HG02642 (cell line): ENCODE measurements at regions not wholly inside any gene's neighbourhood (a gene's known extent, or its start where the extent isn't known, plus 50 kb on each side); places are given as distances from the start of the nearest gene placed in this dataset.
"Not testable (repeated sequence)": the region's sequence is repeated elsewhere in the genome, so short reads cannot be mapped to it uniquely, and the experiment has no call there.

Source experiments
- ATAC-seq: cut with Tn5 transposase; IDR thresholded peaks from one replicate; pipeline ENCODE4 v1.9.1; 2021; ENCODE audit warnings: mild to moderate bottlenecking; ENCODE audit not compliant: unreplicated experiment, poor library complexity

DNA sequence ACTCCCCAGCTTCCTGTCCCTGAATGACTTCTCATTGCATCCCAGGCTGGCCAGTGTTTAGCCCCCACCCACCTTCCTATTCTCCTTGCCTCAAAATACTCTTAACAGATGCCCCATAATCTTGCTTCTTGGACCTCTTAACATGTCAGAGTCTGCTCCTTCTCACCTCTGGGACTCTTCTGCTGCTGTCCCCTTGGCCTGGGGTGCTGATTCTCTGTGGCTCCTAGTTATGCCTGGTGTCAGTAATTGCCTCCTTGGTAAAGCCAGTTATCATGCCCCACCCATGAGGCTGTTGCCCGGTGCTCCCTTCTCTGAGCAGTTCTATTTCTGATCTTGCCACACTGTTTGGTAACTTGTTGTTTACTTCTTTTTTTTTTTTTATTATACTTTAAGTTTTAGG lies 256.8 kb downstream of the STIM2 start:
- ATAC-seq, result no peak

DNA sequence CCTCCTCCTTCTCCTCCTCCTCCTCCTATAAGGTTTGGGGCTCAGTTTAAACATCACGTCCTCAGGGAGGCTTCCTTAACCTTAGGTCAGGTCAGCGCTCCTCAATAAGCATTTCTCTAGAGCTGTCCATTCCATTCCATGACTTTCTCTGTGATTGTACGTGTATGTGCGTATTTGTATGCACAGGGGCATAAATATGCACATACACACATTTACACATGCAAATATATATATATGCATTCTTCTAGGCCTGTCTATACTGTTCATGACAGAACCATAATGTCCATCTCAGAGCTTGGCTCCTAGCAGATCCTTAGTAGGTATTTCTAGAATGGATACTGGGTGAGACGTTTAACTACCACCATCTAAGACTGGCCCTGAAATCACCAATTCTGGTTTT lies 258.6 kb downstream of the STIM2 start:
- ATAC-seq, result no peak

DNA sequence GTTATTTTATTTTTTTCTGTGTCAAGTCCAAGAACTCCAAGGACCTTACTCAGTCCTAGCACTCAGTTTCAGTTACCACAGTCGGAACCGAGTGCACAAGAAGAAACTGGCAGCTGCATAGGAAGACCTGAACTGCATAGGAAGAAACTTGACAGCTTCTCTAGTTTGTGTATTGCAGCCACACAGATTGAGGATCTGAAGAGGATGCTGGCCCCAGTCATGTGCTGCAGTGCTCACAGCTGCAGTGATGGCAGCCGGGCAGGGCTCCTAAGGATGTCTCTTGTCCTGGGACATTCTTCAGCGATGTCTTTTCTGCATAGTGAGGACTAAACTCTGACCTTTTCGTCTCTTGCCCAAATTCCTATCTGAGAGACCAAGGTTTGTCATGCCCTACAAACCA lies 261.2 kb downstream of the STIM2 start:
- ATAC-seq, result no peak

DNA sequence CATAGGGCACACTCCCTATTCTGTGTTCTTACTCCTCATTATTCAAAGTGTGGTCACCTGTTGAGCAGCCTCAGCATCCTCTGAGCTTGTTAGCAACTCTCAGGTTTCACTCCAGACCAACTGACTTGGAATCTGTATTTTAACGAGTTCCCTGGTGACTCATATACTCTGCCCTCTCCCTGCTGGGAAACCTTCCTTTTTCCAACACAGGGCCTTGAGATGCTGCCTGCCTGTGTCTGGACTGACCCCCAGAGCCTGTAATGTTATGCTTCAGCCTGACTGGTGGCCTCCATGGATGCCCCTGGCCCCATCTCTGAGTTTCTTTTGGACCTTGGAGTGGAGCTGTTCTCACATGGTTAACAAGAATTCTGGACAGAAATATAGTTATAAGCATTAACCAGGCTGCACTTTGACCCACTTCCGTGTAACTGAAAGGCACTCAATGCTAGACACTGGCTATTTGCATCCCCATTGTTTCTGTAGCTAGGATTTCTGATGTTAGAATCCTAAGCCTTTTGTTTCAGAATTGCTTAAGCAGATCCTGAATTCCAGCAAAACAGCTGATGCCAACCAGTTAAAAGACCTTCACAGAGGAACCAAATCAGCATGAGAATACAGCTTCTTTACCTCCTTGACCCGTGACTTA lies 262.6 kb downstream of the STIM2 start:
- no peak for ATAC-seq

DNA sequence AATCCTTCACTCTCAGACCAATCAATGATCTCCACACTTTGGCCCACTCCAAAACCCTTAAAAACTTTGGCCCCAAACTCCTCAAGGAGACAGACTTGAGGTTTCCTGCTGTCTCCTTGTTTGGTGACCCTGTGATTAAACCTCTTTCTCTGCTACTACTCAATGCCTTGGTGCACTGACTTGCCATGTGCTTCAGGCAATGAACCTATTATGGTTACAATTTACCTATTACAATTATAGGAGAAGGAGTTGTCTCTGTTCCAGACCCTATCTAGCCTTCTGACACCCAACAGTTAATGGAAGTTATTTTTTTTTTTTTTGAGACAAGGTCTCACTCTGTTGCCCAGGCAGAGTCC lies 263.1 kb downstream of the STIM2 start:
- no peak for ATAC-seq

DNA sequence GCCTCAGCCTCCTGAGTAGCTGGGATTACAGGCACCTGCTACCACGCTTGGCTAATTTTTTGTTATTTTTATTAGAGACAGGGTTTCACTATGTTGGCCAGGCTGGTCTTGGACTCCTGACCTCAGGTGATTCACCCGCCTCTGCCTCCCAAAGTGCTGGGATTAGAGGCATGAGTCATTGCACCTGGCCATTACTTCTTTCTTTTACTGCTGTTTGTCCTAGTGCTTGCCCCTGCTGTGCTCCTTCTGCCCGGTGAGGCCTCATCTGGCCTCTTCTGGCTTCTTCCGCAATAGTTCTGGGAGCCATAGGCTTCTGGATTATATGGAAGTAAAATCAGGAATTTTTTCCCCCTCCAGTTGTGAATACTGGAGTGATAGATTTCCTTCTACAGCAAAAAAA lies 266.3 kb downstream of the STIM2 start:
- not testable (repeated sequence) for ATAC-seq

DNA sequence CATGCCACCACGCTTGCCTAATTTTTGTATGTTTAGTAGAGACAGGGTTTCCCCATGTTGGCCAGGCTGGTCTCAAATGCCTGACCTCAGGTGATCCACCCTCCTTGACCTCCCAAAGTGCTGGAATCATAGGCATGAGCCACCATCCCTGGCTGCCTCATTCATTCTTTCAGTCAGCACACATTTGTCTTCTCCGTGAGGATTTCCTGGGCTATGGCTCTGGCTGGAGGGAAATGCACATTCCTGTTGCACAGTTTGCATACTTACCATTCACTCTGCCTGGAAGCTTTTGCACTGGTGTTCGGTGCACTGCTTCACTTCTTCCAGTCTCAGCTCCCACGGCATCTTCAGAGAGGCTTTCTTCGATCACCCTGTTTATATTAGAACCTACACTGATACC lies 267.8 kb downstream of the STIM2 start:
- no peak for ATAC-seq

GRCh38 chr4:27129871-27130366 lies 269.3 kb downstream of the STIM2 start:
- no peak for ATAC-seq

DNA sequence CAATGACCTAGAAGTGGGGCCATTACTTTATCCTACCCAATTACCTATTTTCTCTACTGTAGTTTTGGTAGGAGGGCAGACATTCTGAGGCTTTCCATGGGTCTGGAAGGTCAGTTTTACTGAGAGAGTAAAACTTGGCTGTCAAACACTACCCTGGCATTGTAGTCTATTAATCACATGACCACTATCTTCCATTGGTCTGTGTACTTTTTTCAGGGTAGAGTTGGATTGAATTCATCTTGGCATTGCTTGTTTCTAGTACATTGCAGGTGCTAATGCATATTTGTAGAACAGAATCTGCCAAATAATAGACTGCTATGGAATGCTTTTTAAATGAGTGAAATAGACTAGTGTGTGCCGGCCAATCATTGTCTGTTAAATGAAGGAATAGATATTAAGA lies 271.9 kb downstream of the STIM2 start:
- ATAC-seq, result no peak

DNA sequence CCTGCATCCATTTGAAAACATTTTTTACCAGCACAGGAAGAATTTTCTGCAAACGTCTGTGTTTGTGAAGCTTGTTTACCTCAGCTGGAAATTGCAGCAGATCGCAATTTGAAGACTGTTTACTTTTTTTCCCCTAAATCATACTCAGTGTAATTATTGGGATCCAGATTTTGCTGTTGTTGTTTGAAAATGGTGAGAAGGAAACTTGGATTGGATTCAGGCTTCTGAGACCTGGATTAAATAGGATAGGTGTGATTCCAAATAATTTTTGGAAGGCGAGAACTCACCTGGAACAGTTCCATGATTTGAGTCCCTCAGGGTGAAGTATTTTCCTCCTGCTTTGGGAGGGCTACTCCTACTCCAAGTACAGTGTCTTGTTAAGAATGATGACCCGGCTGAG lies 279.8 kb downstream of the STIM2 start:
- ATAC-seq, result no peak

- ATAC-seq, result no peak
These were observed 280.9 kb downstream of the STIM2 start for GRCh38 chr4:27141530-27141929.

- no peak for ATAC-seq
These were observed 282.2 kb downstream of the STIM2 start for GRCh38 chr4:27142841-27143240.

- ATAC-seq, result no peak
These were observed 285.0 kb downstream of the STIM2 start for GRCh38 chr4:27145597-27145996.

- no peak for ATAC-seq
These were observed 287.7 kb downstream of the STIM2 start for GRCh38 chr4:27148211-27148895.

DNA sequence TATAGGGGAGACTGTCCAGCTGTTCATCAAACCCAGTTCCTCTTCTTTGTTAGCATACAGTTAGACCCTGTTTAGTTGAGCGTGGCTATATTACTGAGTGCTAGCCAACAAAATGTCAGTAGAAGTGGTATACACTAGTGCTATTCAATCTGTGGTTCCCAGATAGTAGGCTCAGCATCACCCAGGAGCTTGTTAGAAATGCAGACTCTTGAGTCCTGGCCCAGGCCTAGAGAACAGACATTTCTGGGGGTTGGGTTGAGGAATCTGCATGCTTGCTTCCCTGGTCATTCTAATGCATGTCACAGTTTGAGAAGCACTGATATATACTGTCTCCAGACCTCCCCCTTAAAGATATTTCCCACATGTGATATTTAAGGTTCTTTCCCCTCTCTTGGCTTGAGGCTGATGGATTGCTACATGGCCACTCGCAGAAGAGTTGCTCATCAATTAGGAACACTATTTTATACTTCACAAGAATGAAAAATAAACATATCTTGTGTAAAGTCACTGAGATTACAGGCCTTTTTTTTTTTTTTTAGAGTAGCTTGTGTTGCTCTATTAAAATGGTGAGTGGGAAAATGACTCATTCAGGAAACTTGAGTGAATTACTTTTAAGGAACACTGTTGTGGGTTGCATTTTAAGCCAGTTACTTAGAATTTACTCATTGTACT lies 289.0 kb downstream of the STIM2 start:
- ATAC-seq, result no peak

- ATAC-seq, result no peak
These were observed 292.1 kb downstream of the STIM2 start for GRCh38 chr4:27152703-27153102.

- ATAC-seq, result no peak
These were observed 294.1 kb downstream of the STIM2 start for GRCh38 chr4:27154706-27155105.

DNA sequence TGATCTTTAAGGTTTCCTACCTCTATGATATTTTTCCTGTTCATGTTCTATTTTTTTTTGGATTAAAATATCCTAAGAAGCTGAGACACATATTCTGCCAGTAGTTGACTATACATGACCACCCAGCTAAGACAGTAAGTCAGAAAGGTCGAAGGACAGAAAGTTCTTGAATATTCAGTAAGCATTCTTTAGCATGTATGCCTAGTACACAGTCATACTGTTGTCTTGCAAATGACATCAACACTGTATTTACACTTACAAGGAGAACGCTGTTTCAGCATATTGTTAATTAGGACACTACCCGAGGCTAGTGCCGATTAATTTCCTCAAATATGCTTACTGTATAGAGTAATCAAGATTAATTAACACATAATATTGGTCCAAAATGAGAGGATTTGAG lies 300.6 kb downstream of the STIM2 start:
- ATAC-seq, result no peak

GRCh38 chr4:27168783-27169182 lies 308.1 kb downstream of the STIM2 start:
- no peak for ATAC-seq

DNA sequence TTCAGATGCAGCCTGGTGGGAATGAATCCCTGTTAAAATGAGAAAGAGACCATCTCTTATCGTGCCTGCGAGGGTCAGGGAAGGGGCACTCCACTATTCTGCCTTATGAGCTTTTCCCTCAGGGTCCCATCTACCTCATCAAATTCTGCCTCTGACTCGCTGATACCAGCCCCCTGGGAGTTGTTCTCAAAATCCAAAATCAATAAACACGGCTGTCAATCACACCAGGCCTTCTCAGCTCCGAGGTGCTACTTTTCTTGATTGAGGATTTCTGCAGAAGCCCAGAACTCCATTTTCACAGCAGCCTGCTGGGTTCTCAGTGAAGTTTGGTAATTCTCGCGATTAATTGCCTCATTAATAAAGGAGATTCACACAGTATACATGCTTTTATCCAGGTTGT lies 312.6 kb downstream of the STIM2 start:
- no peak for ATAC-seq

DNA sequence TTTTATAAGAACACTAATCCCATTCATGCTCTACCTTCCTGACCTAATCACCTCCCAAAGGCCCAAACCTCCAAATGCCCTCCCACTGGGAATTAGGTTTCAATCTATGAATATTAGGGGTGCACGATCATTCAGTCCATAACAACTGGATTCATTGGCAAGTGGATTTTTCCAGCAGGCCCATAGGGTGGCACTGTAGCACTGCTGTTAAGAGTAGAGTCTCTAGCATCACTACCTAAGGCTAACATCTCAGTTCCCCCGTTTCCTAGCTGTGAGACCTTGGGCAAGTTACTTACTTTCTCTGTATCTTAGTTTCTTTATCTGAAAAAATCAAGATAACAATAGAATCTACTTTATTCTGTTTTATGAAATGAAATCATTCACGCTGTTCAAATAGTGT lies 315.8 kb downstream of the STIM2 start:
- no peak for ATAC-seq

DNA sequence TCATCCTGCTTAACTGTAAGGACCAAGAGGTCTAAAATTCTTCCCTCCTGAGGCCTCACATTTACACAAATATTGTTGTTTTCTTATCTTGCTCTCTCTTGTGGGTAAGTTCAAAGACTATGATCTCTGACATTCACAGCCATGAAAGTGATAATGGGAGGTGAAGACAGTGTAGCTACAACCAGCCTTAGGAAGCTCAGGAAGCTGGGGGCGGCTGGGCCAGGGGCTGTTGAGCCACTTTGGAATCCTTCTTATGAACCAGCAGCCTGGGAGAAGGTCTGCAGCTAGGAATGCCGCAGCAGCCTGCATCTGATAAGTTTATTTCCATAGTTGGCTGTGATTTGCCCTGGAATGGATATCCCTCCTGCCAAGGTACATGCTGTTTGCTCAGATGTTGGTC lies 316.2 kb downstream of the STIM2 start:
- no peak for ATAC-seq
